NCI-H2171 treated with DMSO at 0.1 percent for 48 hours (cell line): ENCODE measurements at regions not wholly inside any gene's neighbourhood (a gene's known extent, or its start where the extent isn't known, plus 50 kb on each side); places are given as distances from the start of the nearest gene placed in this dataset.

ENCODE experiments used
- DNase-seq: peaks from one replicate; lab custom pipeline; 2025; lab: John Stamatoyannopoulos, UW

- no peak for DNase-seq
These were observed 420.9 kb downstream of the METTL15 start for GRCh38 chr11:28529046-28529445.

- DNase-seq: no peak
These were observed 420.0 kb downstream of the METTL15 start for GRCh38 chr11:28528217-28528616.

DNA sequence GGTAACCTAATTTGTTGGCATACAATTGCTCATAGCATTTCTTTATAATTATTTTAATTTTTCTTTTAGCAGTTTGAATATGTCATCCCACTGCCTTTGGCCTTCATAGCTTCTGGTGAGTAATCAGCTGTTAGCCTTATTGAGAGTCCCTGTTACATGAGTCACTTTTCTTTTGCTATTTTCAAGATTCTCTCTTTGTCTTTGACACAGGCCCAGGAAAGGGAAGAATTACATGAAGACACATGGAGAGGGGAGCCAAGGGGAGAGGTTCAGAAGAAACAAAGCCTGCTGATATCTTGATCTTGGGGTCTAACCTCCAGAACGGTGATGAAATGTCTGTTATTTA, 418.2 kb downstream of the METTL15 start:
- no peak for DNase-seq

DNA sequence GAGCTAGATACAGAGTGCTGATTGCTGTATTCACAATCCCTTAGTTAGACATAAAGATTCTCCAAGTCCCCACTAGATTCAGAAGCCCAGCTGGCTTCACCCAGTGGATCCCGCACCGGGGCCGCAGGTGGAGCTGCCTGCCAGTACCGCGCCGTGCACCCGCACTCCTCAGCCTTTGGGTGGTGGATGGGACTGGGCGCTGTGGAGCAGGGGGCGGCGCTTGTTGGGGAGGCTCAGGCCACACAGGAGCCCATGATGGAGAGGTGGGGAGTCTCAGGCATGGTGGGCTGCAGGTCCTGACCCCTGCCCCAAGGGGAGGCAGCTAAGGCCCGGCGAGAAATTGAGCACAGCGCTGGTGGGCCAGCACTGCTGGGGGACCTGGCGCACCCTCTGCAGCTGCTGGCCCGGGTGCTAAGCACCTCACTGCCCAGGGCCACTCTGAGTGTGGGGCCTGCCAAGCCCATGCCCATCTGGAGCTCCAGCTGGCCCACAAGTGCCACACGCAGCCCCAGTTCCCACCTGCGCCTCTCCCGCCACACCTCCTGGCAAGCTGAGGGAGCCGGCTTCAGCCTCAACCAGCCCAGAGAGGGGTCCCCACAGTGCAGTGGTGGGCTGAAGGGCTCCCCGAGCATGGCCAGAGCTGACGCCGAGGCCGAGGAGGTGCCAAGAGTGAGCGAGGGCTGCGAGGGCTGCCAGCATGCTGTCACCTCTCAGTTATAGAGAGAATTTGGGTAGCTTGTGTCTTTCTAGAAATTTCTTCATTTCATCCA, 417.6 kb downstream of the METTL15 start:
- no peak for DNase-seq

- no peak for DNase-seq
These were observed 415.9 kb downstream of the METTL15 start for GRCh38 chr11:28524098-28524497.

GRCh38 chr11:28521075-28521474, 412.9 kb downstream of the METTL15 start:
- no peak for DNase-seq

GRCh38 chr11:28520291-28520690, 412.1 kb downstream of the METTL15 start:
- DNase-seq: no peak

DNA sequence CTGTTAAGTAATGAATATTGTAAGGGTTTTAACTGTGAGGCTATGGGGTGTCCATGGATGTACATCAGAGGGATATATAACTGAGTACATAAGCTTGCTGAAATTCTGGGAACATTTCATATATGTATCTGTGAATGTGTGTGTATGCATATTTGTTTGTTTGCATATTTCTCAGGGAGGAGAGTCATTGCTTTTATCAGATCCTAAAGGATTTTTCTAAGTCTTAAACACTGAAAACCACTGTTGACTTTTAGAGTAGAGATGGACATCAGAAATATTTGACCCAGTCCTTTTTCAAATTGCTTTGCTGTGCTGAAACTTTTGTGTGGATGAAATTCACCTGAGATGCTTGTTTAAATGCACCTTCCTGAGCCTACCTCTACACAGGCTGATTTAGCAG, 410.6 kb downstream of the METTL15 start:
- DNase-seq: no peak

GRCh38 chr11:28517621-28518020, 409.4 kb downstream of the METTL15 start:
- no peak for DNase-seq

DNA sequence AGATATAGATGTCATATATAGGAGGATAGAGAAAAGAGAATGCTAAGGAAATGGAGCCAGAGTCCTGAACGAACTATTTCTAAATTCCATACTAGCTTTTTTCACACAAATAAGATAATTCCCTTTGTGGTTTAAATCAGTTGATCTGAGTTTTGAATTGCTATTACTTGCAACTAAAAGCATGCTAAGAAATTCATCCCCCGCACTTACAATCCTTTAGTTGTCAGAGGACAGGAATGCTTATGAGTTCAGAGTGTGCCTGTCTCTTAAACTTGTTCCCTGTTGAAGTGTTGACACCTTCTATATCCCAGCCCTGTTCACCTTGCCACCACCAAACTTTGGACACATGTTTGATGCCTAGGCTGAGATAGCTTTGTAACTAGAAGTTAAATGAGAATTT, 406.2 kb downstream of the METTL15 start:
- no peak for DNase-seq

DNA sequence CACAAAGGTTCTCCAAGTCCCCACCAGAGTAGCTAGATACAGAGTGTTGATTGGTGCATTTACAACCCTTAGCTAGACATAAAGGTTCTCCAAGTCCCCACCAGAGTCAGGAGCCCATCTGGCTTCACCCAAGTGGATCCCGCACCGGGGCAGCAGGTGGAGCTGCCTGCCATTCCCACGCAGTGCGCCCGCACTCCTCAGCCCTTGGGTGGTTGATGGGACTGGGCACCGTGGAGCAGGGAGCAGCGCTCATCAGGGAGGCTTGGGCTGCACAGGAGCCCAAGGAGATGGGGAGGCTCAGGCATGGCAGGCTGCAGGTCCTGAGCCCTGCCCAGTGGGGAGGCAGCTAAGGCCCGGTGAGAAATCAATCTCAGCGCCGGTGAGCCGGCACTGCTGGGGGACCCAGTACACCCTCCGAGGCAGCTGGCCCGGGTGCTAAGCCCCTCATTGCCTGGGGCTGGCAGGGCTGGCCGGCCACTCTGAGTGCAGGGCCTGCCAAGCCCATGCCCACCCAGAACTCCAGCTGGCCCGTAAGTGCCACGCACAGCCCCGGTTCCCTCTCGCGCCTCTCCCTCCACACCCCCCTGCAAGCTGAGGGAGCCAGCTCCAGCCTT, 404.1 kb downstream of the METTL15 start:
- no peak for DNase-seq

DNA sequence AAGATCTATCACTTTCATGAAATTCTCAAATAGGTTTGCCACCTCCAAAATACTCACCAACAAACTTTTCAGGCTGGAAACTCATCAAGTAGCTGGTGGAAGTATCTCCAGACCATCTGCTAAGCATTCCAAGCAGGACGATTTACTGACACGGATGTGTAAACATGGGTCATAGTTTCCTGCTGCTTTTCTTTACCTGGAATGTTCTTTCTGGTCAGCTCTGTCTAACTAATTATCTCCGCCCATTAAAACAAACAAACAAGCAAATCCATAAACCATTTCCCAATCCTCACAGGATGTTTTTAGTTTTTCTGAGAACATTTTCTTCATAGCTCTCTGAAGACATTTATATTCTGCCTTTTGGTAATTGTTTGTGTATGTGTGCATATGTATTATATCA, 397.0 kb downstream of the METTL15 start:
- no peak for DNase-seq

DNA sequence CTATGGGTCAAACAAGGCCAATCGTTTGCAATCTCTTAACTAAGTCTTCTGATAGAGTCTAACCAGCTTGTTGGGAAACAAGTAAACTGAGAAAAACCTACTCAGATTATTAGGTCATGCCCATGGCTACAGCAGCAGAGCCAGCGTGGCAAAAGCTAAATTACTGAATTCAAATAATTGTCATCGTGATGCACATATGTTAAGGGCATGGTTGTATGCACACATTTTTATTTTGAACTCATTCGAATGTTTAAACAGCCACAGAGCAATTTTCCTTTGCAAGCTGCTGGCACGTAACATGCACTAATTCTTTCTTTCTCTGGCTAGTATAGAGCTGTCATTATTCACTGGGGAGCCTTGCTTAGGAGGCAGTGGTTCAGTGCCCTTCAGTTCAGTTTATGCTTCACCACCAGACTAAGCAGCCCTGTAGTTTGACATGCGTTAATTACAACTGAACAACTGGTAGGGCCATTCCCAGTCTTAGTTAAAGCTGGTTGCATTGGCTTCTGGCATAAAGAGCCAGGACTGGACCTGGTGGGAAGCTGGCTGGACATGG, 396.4 kb downstream of the METTL15 start:
- no peak for DNase-seq

- DNase-seq: no peak
These were observed 387.1 kb downstream of the METTL15 start for GRCh38 chr11:28495333-28495732.

- DNase-seq: no peak
These were observed 383.2 kb downstream of the METTL15 start for GRCh38 chr11:28491431-28491830.

DNA sequence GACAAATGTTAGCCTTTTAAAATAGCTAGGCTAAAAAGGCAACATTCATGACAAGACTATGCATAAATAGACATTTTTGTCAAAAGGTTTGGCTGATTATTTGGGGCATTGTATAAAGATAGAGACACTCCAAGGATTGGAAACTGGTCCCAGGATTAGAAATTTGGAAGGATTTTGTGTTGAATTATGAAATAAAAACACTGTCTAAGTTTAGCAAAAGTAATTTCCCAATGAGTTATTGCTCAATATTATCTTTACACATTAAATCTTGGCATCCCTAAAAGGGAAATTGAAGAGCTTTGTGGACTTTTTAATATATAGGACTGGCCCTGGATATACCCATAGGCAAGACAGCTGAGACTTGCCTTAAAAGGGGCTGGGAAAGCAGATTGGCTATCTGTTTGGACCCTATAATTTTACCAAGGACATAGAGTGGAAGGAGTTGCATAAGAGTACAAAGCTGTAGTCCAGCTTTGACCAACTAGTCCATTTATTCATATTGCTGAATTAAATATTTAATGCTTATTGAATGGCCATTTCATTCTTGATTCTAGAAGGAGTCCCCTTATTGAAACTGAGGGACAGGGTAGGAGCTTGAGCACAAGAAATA, 382.7 kb downstream of the METTL15 start:
- no peak for DNase-seq

DNA sequence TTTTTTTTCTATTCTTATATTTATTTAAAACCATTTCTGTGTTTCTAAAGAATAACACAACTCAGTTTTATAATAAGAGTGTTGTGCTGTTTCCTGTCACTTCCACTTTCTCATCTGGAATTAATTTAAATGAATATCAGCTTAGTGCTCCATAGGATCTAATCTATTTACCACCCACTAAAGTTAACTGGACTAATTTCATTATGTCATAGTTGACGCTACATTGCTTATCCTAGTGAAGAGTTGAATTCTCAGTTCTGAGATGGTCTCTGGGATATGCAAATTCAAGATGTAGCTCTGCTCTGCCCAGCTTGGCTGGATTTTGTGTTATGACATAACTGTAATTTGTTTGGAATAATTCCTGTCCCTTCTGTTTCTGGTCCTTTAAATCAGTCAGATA, 380.1 kb downstream of the METTL15 start:
- no peak for DNase-seq

GRCh38 chr11:28483072-28483867, 375.1 kb downstream of the METTL15 start:
- DNase-seq: no peak

DNA sequence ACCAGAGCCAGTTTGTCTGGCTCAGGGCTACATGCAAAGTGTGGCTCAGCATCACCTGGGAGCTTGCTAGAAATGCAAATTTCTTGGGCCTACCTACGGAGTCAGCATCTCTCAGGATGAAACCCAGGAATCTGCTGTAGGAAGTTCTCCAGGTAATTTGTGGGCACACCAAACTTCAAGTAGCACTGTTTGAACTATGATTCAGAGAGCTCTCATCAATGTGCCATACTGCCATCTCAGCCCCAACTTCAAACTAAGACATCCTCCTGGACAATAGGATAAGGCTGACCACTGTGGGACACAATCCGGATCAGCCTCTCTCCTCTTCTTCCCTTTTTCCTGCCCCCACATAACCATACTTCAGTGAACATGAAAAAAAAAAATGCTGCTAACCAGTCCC, 374.5 kb downstream of the METTL15 start:
- DNase-seq: no peak

GRCh38 chr11:28481616-28482480, 373.7 kb downstream of the METTL15 start:
- DNase-seq: no peak

- DNase-seq: no peak
These were observed 372.2 kb downstream of the METTL15 start for GRCh38 chr11:28480406-28480805.
